ENCODE measurements at regions not wholly inside any gene's neighbourhood (a gene's known extent, or its start where the extent isn't known, plus 50 kb on each side); places are given as distances from the start of the nearest gene placed in this dataset.

DNA sequence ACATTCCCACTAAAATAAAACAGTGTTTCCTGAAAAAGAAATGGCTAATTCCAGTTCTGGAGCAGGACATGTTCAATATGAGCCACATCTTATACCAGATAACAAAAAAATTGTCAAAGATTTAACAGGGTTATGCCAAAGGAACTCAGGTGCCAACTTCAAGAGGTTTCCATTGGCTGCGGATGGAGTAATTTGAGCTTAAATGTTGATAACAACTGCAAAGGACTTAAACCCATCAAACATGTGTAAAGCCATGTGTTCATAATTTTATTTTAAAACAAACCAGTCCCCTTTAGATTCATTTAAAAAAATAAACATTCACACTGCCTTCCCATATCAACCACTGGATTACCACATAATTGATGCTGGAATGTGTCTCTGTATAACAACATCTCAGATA, 156.4 kb upstream of the PCDH18 start:
- TF ChIP-seq, protein P1, sequence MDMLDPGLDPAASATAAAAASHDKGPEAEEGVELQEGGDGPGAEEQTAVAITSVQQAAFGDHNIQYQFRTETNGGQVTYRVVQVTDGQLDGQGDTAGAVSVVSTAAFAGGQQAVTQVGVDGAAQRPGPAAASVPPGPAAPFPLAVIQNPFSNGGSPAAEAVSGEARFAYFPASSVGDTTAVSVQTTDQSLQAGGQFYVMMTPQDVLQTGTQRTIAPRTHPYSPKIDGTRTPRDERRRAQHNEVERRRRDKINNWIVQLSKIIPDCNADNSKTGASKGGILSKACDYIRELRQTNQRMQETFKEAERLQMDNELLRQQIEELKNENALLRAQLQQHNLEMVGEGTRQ (IDR thresholded peaks at IDR 0.05; ENCODE audit: low read depth, low read length): no peak
- TF ChIP-seq, protein P2, sequence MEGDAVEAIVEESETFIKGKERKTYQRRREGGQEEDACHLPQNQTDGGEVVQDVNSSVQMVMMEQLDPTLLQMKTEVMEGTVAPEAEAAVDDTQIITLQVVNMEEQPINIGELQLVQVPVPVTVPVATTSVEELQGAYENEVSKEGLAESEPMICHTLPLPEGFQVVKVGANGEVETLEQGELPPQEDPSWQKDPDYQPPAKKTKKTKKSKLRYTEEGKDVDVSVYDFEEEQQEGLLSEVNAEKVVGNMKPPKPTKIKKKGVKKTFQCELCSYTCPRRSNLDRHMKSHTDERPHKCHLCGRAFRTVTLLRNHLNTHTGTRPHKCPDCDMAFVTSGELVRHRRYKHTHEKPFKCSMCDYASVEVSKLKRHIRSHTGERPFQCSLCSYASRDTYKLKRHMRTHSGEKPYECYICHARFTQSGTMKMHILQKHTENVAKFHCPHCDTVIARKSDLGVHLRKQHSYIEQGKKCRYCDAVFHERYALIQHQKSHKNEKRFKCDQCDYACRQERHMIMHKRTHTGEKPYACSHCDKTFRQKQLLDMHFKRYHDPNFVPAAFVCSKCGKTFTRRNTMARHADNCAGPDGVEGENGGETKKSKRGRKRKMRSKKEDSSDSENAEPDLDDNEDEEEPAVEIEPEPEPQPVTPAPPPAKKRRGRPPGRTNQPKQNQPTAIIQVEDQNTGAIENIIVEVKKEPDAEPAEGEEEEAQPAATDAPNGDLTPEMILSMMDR (conservative IDR thresholded peaks at IDR 0.05; ENCODE audit: low read depth, low read length): no peak
- TF ChIP-seq BHLHE40 (IDR thresholded peaks at IDR 0.05; ENCODE audit: low read depth, low read length) (no peak), MXI1 (IDR thresholded peaks at IDR 0.05; ENCODE audit: borderline replicate concordance, low read depth, low read length) (no peak), CEBPB (IDR thresholded peaks at IDR 0.05; ENCODE audit: low read depth, low read length) (no peak), POLR2A (IDR thresholded peaks at IDR 0.05; ENCODE audit: low read depth, low read length) (no peak), FOS (IDR thresholded peaks at IDR 0.05; ENCODE audit: low read depth, low read length) (no peak), NFE2L2 (IDR thresholded peaks at IDR 0.05; ENCODE audit: low read depth, low read length) (no peak), MAFK (IDR thresholded peaks at IDR 0.05; ENCODE audit: low read depth, low read length) (no peak), RFX5 (IDR thresholded peaks at IDR 0.05; ENCODE audit: low read depth, low read length) (no peak), MAZ (IDR thresholded peaks at IDR 0.05; ENCODE audit: borderline replicate concordance, low read depth, low read length) (no peak), CHD1 (IDR thresholded peaks at IDR 0.05; ENCODE audit: low read depth, low read length) (no peak), SMC3 (IDR thresholded peaks at IDR 0.05; ENCODE audit: low read depth, low read length) (no peak), RAD21 (IDR thresholded peaks at IDR 0.05; ENCODE audit: low read length) (no peak)

All from IMR-90 (cell line).